Lung (tissue), 11 donors: ENCODE measurements at regions not wholly inside any gene's neighbourhood (a gene's known extent, or its start where the extent isn't known, plus 50 kb on each side); places are given as distances from the start of the nearest gene placed in this dataset.
A peak's percentile ranks its signal among the peaks of the same experiment; 100 is the strongest.
"Not testable (repeated sequence)": the region's sequence is repeated elsewhere in the genome, so short reads cannot be mapped to it uniquely, and the experiment has no call there.

Source experiments
- ATAC-seq: fragments of 200-7000 bp; cut with Tn5 transposase; one replicate; pipeline ENCODE4 v1.9.1; 2020; ENCODE audit warnings: moderate number of reproducible peaks; ENCODE audit not compliant: insufficient read depth, low FRiP score
- DNase-seq, 3 donors: peaks; one replicate each; pipeline ENCODE4 v3.0.0-alpha.2; 2013 to 2017
- H3K27ac ChIP-seq, 2 donors: one replicate each; pipeline ENCODE4 v1.5.1; 2013; ENCODE audit warnings: mild to moderate bottlenecking in 2 of 2, moderate library complexity in 2 of 2, control low read depth in 1 of 2, inconsistent platforms in 1 of 2, low read depth in 1 of 2, low read length in 1 of 2
- H3K27me3 ChIP-seq, 3 donors: one replicate each; pipeline ENCODE4 v1.5.1; 2013; ENCODE audit warnings: low read length in 2 of 3; ENCODE audit not compliant: control insufficient read depth in 3 of 3, insufficient read depth in 3 of 3
- H3K36me3 ChIP-seq, 4 donors: one replicate each; pipeline ENCODE4 v1.5.1; 2013; ENCODE audit warnings: low read length in 4 of 4, mild to moderate bottlenecking in 1 of 4, moderate library complexity in 1 of 4; ENCODE audit not compliant: control insufficient read depth in 4 of 4, insufficient read depth in 4 of 4
- H3K4me1 ChIP-seq, 5 donors: one replicate each; pipeline ENCODE4 v1.5.1; 2013; ENCODE audit warnings: low read length in 5 of 5, mild to moderate bottlenecking in 2 of 5, moderate library complexity in 1 of 5; ENCODE audit not compliant: control insufficient read depth in 5 of 5, insufficient read depth in 5 of 5
- H3K4me3 ChIP-seq: one replicate; pipeline ENCODE4 v1.5.1; 2013; ENCODE audit warnings: mild to moderate bottlenecking, control low read depth, moderate library complexity
- H3K9ac ChIP-seq, 2 donors: one replicate each; pipeline ENCODE4 v1.5.1; 2013; ENCODE audit warnings: low read length in 2 of 2, control low read depth in 1 of 2; ENCODE audit not compliant: insufficient read depth in 1 of 2
- H3K9me3 ChIP-seq, 4 donors: one replicate each; pipeline ENCODE4 v1.5.1; 2013; ENCODE audit warnings: low read length in 3 of 4, mild to moderate bottlenecking in 1 of 4, moderate library complexity in 1 of 4; ENCODE audit not compliant: control insufficient read depth in 4 of 4, insufficient read depth in 3 of 4
- WGBS, 2 donors: extraction: QIAGEN DNeasy Blood & Tissue Kit; methylation state at CpG; one replicate each; pipeline ENCODE4 v1.1.7; 2013; 5-methylcytosine and 5-hydroxymethylcytosine counted together
- TF ChIP-seq, protein P1 (sequence below): IDR thresholded peaks from 2 replicates; pipeline ENCODE4 v1.5.1; 2012; ENCODE audit warnings: mild to moderate bottlenecking; ENCODE audit errors: control extremely low read depth, extremely low read depth
- donor health status: control.
- donor health status: control.
- donor health status: Bipolar disorder and iron deficiency.
- donor health status: healthy.
- donor health status: DM: yes; HTN: yes; CAD: no.

DNA sequence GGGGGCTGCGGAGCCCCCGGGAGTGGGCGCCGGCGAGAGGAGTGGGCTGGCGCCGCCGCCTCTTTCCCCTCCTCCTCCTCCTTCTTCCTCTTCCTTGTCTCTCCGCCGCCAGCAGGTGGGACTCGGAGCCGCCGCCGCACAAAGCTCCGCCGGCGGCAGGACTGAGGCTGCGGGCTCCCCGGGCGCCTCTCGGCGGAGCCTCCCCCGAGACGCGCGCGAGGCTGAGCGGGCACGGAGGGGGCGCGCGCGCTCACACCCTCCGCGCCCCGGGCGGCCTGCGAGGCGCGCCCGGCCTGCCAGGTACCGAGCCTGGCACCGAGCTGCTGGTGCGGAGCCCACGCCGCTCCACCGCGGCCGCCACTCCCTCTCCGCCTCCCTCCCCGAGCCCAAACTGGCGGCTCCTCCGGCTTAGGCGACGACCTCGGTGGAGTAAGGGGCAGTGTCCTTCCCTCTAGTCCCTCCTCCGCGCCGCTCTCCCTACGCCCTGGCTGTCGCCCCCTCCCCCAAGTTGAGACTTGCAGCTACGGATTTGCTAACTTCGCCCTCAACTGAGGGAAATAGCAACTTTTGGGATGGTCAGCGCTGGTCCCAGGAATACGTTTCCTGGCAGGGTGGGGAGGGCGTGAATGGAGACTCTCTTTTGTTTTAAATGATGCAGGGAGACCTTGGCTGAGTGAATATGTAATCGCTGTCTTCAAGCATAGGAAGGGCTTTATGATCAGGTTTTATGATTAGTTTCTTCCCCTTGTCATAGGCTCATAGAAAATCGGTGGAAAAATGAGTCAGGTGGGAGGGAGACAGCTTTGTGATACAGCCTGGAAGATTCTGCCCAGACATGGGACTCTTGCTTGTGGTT is 199.5 kb upstream of the CAND1 start:
- DNase-seq (peak; percentile 25 to 46 (median 42)), ATAC-seq (peak; percentile 61)
- Histone ChIP-seq H3K9me3 (no peaks in the 10 kb centered on the region), H3K4me1 (peaks cover 0 to 2% (median 0%) of the 10 kb centered on the region in 5 donors), H3K36me3 (no peaks in the 10 kb centered on the region), H3K4me3 (peak overlapping the region; percentile 55), H3K27me3 (peaks cover 0 to 21% (median 19%) of the 10 kb centered on the region in 3 donors), H3K27ac (no peak overlapping the region), H3K9ac (no peak overlapping the region)
- WGBS, 2 donors = 2 to 3% methylated on average over 47 to 68 of the region's 68 CpGs
- TF ChIP-seq, protein P1, sequence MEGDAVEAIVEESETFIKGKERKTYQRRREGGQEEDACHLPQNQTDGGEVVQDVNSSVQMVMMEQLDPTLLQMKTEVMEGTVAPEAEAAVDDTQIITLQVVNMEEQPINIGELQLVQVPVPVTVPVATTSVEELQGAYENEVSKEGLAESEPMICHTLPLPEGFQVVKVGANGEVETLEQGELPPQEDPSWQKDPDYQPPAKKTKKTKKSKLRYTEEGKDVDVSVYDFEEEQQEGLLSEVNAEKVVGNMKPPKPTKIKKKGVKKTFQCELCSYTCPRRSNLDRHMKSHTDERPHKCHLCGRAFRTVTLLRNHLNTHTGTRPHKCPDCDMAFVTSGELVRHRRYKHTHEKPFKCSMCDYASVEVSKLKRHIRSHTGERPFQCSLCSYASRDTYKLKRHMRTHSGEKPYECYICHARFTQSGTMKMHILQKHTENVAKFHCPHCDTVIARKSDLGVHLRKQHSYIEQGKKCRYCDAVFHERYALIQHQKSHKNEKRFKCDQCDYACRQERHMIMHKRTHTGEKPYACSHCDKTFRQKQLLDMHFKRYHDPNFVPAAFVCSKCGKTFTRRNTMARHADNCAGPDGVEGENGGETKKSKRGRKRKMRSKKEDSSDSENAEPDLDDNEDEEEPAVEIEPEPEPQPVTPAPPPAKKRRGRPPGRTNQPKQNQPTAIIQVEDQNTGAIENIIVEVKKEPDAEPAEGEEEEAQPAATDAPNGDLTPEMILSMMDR = no peak

DNA sequence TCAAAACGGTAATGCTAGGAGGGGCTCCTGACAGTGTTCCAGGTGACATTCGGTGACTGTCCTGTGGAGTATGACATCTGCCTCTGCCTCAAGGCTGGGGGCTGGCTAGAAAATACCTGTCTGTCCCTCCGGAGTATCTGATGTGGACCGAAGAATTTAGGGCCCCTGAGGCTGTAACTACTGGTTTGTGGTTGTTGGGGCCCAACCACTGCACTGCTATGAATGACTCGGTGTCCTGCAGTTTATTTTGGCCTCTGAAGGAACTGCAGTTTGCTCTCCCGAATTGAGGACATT is 198.9 kb upstream of the CAND1 start:
- TF ChIP-seq, protein P1 = no peak
- Histone ChIP-seq H3K9ac (no peak overlapping the region), H3K36me3 (no peaks in the 10 kb centered on the region), H3K27ac (no peak overlapping the region), H3K27me3 (peaks cover 0 to 21% (median 19%) of the 10 kb centered on the region in 3 donors), H3K4me3 (no peak overlapping the region), H3K4me1 (peaks cover 0 to 2% (median 0%) of the 10 kb centered on the region in 5 donors), H3K9me3 (no peaks in the 10 kb centered on the region)
- ATAC-seq (no peak), DNase-seq (peak in 1 of 3 donors; percentile 1)
- WGBS, 2 donors = 77 to 78% methylated on average over 6 of the region's 6 CpGs

DNA sequence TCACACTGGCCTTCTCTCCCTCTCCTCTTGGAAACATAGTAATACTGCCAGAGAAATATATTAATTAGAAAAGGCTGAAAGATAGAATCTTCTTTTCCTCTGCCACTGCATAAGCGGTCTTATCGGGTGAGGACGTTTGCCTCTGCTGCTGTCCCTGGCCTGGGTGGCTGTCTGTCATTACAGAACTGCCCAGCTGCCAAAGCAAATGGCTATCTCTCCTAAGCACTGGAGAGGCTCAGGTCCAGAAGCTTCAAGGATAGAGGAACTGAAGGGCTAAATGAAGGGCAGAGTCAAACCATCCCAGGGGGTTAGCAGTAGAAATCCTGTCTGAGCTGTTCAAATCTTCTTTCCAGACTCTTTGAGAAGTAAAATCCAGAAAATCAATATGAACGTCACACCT is 198.6 kb upstream of the CAND1 start:
- H3K4me3 ChIP-seq = no peak overlapping the region
- ATAC-seq (no peak), DNase-seq (no peak)
- peaks cover 0 to 24% (median 19%) of the 10 kb centered on the region in 3 donors for H3K27me3 ChIP-seq
- H3K9me3 ChIP-seq = no peaks in the 10 kb centered on the region
- H3K9ac ChIP-seq = no peak overlapping the region
- TF ChIP-seq, protein P1 = no peak
- no peak overlapping the region for H3K27ac ChIP-seq
- H3K36me3 ChIP-seq = no peaks in the 10 kb centered on the region
- 88% methylated on average over 4 of the region's 4 CpGs for WGBS, 2 donors
- peaks cover 0 to 2% (median 0%) of the 10 kb centered on the region in 5 donors for H3K4me1 ChIP-seq

DNA sequence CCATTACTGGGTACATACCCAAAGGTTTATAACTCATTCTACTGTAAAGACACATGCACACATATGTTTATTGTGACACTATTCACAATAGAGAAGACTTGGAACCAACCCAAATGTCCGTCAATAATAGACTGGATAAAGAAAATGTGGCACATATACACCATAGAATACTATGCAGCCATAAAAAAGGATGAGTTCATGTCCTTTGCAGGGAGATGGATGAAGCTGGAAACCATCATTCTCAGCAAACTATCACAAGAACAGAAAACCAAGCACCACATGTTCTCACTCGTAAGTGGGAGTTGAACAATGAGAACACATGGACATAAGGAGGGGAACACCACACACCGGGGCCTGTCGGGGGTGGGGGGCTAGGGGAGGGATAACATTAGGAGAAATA is 196.9 kb upstream of the CAND1 start:
- not testable (repeated sequence) for ATAC-seq, H3K9ac ChIP-seq, DNase-seq, H3K4me1 ChIP-seq, H3K36me3 ChIP-seq, H3K27ac ChIP-seq, H3K9me3 ChIP-seq, H3K4me3 ChIP-seq
- peaks cover 0 to 20% (median 15%) of the 10 kb centered on the region in 3 donors for H3K27me3 ChIP-seq
- WGBS, 2 donors = 89 to 96% methylated on average over 4 of the region's 4 CpGs
